ENCODE measurements at regions not wholly inside any gene's neighbourhood (a gene's known extent, or its start where the extent isn't known, plus 50 kb on each side); places are given as distances from the start of the nearest gene placed in this dataset.

DNA sequence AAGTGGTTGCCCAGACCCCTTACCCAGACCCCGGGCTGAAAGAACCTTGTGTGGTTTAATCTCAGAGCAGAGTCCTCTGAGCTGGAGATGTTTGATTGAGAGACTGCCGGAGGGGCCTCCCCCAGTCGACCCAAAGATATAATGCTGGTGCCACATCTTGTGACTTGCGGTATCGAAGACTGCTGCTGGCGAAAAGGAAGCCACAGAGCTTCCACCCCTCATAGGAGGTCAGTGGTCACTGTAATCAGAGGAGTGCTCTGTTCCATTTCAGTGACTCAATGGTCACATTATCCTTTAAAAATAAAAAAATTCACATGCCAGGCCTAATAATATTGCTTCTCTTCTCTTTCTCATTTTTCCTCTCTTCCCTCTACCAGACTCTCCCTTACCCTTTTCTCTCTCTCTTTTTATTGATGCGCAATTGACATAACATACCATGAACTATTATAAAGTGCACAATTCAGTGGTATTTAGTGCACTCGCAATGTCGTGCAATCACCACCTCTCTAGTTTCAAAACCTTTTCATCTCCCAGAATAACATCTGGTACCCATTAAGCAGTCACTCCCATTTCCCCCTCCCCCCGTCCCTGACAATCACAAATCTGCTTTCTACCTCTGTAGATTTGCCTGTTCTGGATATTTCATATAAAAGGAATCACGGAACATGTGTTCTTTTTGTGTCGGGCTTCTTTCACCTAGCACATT is 52.6 kb upstream of the LYST start:
- no peak for DNase-seq (ENCODE audit: extremely low spot score)
- TF ChIP-seq TARDBP (IDR thresholded peaks at IDR 0.05) (no peak), ELF4 (IDR thresholded peaks at IDR 0.05) (no peak), SUZ12 (IDR thresholded peaks at IDR 0.05) (no peak)
- TF ChIP-seq, protein P1, sequence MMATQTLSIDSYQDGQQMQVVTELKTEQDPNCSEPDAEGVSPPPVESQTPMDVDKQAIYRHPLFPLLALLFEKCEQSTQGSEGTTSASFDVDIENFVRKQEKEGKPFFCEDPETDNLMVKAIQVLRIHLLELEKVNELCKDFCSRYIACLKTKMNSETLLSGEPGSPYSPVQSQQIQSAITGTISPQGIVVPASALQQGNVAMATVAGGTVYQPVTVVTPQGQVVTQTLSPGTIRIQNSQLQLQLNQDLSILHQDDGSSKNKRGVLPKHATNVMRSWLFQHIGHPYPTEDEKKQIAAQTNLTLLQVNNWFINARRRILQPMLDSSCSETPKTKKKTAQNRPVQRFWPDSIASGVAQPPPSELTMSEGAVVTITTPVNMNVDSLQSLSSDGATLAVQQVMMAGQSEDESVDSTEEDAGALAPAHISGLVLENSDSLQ (IDR thresholded peaks at IDR 0.05) = peak; percentile 69; the same call in 1 of the 2 replicates
- ChIA-PET POLR2A (no interaction called here), CTCF (no interaction called here)

DNA sequence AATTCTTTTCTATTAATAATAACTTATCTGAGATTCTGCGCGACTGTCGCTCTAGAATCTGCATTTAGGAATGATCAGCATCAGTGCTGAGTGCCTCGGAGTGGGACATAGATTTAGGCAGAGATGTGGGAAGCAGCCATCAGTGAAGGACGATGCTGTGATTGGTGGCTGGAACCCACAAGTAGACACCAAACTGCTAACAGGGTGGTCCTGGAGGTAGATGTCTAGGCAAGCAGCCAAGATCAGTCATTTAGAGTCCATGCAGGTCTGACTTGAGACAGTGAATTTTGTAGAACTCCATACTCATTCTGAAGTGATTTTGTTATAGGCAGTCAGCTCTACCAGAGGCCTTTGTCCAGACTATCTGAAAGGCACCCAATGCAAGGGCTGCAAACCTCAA is 51.8 kb upstream of the LYST start:
- no peak for DNase-seq (ENCODE audit: extremely low spot score)
- ChIA-PET POLR2A (no interaction called here), CTCF (interaction anchor here (1.4 kb wide), 1 partner anchor 12 kb away, joined by 4 read pairs; no protein-coding TSS in a partner anchor)
- TF ChIP-seq NFRKB (IDR thresholded peaks at IDR 0.05) (no peak), FOXK2 (IDR thresholded peaks at IDR 0.05) (no peak), HDGF (IDR thresholded peaks at IDR 0.05; ENCODE audit: borderline replicate concordance) (no peak), CTBP1 (IDR thresholded peaks at IDR 0.05; ENCODE audit: borderline replicate concordance) (no peak), FOXA1 (IDR thresholded peaks at IDR 0.05) (no peak), L3MBTL2 (conservative IDR thresholded peaks at IDR 0.05) (no peak), ELF4 (IDR thresholded peaks at IDR 0.05) (no peak), SUZ12 (IDR thresholded peaks at IDR 0.05) (no peak), ARNT (IDR thresholded peaks at IDR 0.05) (no peak)
- TF ChIP-seq, protein P1 (IDR thresholded peaks at IDR 0.05) = no peak

DNA sequence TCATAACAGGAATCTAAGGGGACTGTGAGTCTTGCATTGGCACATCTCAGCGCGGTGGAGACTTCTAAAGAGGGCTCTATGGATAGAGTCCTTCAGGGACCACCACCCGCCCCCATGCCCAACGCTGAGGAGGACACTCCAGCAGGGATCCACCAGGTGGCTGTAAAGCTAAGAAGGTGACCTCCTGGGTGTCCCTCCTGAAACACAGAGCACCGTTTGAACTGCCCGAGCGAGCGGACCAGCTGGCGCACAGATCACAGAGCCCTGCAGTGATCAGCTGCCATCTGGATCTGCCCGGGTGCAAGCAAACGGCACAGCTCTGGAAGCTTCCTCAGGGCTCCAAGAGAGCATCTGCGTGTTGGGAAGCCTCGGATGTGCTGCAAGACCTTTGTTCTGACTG is 51.3 kb upstream of the LYST start:
- TF ChIP-seq LEF1 (IDR thresholded peaks at IDR 0.05; ENCODE audit: borderline replicate concordance) (no peak), ZNF384 (IDR thresholded peaks at IDR 0.05) (no peak)
- no peak for DNase-seq (ENCODE audit: extremely low spot score)
- ChIA-PET POLR2A (interaction anchor here (1.0 to 1.3 kb wide), 3 partner anchors 52 to 413 kb away, joined by 3 to 4 read pairs (median 4); partner anchors contain the start of gene B3GALNT2), CTCF (interaction anchor here (1.4 kb wide), 1 partner anchor 11 kb away, joined by 4 read pairs; no protein-coding TSS in a partner anchor)

DNA sequence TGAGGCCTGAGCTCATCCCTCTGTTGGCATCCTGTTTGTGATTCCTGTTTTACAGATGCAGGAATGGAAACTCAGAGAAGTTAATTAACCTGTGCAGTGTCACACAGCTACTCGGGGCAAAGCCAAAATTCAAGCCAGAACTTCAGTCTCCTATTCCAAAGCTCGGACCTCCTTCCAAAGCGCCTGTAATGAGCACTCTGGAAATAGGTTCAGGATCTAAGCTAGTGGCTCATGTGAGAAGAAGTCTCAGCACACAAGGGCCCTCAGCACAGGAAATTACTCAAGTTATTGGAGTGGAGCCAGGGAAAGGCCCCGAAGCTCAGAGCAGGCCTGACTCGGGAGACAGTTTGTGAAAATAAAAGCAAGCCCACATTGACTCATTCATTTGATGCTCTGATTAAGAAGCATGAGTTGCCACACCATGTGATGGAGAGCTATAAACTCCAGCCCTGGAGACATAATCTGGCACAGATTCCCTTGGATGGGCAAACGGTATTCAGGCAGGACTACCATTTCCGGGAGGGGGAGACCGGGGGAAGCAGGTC is 50.6 kb upstream of the LYST start:
- no peak for TF ChIP-seq LEF1 (IDR thresholded peaks at IDR 0.05; ENCODE audit: borderline replicate concordance)
- TF ChIP-seq HDGF (IDR thresholded peaks at IDR 0.05; ENCODE audit: borderline replicate concordance) = no peak
- TF ChIP-seq L3MBTL2 (conservative IDR thresholded peaks at IDR 0.05) = no peak
- no peak for TF ChIP-seq NFRKB (IDR thresholded peaks at IDR 0.05)
- no peak for TF ChIP-seq ELF4 (IDR thresholded peaks at IDR 0.05)

More for the DNA sequence above, 50.6 kb upstream of the LYST start:
- ChIA-PET CTCF (interaction anchor here (0.7 to 1.4 kb wide), 2 partner anchors 11 to 186 kb away, joined by 3 to 4 read pairs; no protein-coding TSS in a partner anchor), POLR2A (interaction anchor here (1.0 to 1.3 kb wide), 5 partner anchors 28 to 413 kb away, joined by 3 to 4 read pairs (median 4); partner anchors contain the start of gene B3GALNT2)
- DNase-seq (ENCODE audit: extremely low spot score) = no peak

Data from HEK293T (cell line).